UCSD-AML1 (cell line): ENCODE measurements at regions not wholly inside any gene's neighbourhood (a gene's known extent, or its start where the extent isn't known, plus 50 kb on each side); places are given as distances from the start of the nearest gene placed in this dataset.
"Not testable (repeated sequence)": the region's sequence is repeated elsewhere in the genome, so short reads cannot be mapped to it uniquely, and the experiment has no call there.

Experiments
- DNase-seq: peaks from one replicate; lab custom pipeline; 2025; ENCODE audit not compliant: unreplicated experiment; lab: John Stamatoyannopoulos, UW

DNA sequence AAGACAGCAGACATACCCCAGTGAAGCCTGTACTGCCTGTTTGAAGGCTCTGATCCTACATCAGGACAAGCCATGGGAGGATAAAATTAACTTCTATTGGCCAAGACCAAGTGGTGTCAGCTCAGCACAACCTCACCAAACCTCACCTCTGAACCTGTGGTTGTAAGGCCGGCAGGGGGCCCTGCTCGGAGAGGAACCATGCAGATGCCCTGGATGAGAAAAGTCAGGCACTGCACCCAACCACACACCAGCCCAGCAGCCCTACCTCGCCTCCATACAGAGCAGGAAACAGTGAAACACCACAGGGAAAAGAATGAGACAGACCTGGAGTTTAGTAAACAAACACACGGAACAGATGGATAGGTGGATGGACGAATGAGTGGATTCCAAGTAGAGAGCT lies 70.0 kb upstream of the PAX7 start:
- no peak for DNase-seq

DNA sequence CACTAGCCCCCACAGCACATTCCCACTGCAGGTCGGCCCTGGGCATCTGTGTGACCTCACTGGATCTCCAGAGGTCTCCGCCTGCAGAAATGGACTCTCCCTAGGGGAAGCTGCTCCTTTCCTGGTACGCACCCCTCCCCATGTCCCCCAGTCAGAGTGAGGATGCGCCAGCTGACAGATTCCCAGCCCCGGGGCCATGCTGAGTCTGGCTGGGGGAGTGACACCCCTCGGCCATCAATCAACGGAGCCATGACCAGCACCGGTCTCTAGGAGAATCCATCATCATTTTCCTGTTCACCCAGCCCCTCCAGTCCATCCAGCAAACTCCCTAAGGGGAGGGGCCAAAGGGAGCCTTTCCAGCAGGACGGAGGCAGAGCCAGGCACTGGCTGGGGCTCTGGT lies 68.7 kb upstream of the PAX7 start:
- DNase-seq, result no peak

DNA sequence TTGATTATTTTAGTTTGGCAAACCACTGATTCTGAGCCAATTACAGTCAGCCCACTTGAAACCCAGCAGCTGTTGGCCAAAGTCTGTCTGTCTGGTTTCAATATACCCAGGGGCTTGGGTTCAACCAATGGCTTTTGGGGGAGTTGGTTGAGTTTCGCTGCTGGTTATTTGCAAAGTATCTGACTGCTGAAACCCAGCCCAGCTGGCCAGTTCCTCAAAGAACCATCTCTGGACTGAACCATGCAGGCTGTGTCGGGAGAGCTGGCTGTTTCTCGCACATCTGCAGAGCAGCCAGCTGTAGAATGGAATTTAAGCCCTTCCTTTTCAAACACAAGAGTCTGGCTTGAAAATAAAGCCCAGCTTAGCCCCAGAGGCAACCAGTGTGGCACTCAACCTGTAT lies 66.0 kb upstream of the PAX7 start:
- no peak for DNase-seq

GRCh38 chr1:18565321-18565720 lies 65.3 kb upstream of the PAX7 start:
- DNase-seq, result no peak

DNA sequence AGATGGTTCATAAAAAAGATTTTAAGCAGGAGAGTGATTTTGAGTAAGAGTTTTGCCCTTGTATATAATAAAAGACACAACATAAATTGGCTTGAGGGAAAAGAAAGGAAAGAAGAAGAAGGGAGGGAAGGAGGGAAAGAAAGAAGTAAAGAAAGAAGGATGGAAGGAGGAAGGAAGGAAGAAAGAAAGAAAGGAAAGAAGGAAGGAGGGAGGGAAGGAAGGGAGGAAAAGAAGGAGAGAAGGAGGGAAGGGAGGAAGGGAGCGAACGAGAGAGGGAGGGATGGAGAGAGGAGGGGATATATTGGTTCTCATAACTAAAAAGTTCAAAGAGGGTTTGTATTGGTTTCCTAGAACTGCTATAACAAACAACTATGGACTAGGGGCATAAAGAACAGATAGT lies 62.2 kb upstream of the PAX7 start:
- no peak for DNase-seq

- DNase-seq, result no peak
Observed at GRCh38 chr1:18569251-18569650, 61.4 kb upstream of the PAX7 start.

DNA sequence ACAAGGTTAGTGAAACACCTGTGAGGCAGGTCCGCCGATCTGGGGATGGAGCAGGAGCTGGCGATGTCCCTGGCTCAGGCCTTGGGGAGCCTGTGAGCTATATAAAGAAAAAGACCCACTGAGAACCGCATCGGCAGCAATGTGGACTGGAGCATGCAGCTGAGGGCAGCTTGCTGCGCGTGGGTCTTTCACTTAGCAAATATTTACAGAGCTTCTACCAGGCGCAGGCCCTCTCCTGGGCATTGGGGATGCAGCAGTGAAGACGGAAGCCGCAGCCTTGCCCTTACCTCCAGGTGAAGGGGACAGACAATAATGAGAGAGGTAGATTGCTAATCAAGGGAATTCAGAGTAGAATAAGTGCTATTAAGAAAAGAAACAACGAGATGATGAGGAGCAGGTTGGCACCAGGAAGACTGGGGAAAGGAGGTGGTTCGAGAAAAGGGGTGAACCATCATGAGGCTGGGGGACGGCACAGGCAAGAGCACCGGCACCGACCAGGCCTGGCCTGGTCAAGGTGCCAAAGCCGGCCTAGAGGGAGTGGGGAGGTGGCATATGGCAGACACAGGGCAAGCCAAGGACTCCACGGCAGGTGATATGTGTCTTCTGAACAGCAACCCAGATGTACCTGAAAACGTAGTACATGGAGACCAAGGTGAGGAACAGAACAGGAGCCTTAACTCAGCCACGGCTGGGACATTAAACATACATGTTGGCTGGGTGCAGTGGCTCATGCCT lies 60.7 kb upstream of the PAX7 start:
- DNase-seq, result no peak

GRCh38 chr1:18571275-18571674 lies 59.4 kb upstream of the PAX7 start:
- DNase-seq, result no peak

DNA sequence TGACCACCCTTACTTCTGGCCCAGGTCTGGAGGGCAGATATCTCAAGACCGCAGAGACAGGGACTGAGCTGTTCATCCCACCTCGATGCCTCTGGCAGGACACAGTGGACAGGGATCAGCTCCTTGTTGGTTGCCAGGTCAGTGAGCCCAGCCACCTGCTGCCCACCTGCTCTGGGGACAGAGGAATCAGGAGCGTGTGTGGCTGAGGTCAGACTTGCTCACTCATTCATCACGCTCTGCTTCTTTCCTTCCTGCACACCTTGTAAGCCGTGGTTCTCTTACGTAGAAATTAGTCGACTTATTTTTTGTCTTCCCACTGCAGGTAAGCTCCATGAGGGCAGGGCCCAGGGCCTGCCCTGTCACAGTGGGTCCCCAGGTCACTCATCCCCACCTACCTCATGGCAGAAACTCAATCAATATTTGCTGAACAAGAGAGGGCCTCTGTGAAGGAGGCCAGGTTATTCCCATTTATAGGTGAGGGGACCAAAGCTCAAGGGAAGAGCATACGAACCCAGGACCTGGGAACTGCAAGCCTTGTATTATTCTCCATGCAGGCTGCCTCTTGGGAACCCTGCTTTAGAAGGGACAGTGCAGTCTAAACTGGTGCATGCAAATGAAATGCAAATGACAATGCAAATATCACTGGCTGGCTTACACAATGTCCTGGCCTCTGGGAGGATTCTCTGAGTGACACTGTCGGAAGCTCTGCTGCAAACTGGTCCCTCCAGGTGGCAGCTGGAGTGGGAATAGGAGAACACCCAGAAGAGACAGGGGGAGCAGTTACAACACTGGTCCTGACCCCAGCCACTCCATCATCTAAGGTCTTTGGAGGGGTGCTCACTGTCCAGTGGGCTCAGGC lies 58.4 kb upstream of the PAX7 start:
- no peak for DNase-seq

DNA sequence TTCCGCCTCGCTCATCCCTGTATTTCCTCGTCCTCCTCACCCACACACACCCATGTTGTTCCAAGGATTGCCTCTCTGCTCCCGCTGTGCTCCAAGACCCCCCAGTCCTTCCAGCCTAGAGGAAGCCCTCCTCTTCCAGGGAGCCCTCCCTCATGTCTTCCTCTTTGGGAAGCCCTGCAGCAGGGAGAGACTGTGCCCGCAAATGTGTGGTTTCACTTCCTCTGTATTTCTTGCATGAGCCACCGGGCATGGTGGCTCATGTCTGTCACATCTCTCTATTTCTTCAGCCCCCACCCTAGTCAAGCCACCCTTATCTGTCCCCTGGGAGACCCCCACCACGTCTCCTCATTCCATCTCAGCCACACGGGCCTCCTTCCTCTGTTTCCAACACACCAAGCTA lies 57.5 kb upstream of the PAX7 start:
- no peak for DNase-seq

DNA sequence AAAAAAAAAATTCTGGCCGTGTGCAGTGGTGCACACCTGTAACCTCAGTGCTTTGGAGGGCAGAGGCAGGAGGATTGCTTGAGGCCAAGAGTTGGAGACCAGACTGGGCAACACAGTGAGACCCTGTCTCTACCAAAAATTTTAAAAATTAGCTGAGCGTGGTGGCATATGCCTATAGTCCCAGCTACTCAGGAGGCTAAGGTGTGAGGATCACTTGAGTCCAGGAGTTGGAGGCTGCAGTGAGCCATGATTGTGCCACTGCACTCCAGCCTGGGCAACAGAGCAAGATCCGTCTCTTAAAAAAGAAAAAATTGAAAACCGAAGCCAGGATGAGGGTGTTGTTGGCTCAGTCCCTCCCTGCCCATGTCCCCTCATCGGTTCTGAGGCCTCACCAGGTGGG lies 55.9 kb upstream of the PAX7 start:
- DNase-seq, result no peak

- DNase-seq, result peak; percentile 29
Observed at GRCh38 chr1:18575620-18576019, 55.0 kb upstream of the PAX7 start.

DNA sequence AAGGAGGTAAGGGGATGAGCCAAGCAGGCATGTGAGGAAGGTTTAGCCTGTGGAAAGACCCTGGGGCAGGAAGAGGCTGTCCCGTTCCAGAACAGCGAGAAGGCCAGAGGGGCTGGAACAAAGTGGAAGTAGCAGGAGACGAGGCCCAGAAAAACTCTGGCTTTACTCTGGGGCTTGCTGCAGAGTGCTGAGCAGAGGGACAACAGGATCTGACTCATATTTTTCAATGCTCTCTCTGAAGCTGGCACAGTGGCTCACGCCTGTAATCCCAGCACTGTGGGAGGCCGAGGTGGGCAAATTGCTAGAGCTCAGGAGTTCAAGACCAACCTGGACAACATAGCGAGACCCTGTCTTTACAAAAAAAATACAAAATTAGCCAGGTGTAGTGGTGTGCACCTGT lies 52.4 kb upstream of the PAX7 start:
- DNase-seq, result no peak

DNA sequence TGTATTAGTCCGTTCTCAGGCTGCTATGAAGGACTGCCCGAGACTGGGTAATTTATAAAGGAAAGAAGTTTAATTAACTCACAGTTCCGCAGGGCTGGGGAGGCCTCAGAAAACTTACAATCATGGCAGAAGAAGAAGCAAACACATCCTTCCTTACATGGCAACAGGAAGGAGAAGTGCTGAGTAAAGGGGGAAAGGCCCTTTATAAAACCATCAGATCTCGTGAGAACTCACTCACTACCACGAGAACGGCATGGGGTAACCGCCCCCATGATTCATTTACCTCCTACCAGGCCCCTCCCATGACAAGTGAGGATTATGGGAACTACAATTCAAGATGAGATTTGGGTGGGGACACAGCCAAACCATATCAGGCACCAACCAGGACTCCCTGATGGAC lies 51.4 kb upstream of the PAX7 start:
- DNase-seq, result not testable (repeated sequence)

DNA sequence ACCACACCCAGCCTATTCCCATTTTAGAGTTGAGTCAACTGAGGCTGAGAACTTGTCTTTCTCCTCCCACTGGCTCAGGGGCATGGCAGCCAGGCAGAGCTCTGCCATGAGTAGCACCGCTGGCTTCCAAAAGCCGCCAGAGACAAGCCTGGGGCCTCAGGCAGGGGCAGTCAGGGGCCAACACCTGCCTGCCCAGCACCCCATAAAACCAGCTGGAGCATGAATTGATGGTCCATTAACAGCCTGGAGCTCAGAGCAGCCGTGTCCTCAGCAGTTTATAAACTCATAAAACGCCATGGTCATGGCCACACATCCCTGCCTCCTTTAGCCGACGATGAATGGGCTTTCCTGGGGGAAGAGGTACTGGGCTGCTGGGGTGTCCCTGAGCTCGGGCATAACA lies 50.6 kb upstream of the PAX7 start:
- DNase-seq, result no peak

DNA sequence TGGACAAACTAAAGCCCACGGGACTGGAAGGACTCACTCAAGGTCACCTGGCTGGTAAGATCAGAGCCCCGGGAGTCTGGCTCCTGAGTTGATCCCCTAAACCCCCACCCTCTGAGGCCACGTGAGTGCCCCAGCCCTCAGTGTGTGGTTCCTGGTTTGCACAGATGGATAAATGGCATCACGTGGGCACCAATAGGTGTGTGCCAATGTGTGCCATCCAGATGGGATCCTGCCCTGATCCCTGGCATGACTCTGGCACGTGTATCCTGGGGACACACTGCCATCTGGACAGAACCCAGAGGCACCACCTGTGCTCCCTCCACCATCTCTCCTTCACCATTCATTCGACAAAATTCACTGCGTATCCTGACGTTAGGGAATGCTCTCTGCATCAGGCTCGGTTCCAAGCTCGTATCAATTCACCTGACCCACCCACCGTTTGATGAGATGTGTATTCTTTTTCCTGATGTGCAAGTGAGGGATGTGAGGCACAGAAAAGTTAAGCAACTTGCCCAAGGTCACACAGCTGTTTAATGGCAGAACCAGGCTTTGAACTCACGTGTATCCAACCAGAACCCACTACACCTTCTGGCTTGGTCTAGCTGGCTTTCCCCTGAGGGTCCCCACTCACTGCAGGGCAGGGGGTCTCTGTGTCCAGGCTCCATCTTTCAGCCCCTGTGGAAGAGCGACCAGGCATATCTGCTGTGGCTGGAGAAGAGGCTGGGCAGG lies 49.8 kb upstream of the PAX7 start:
- no peak for DNase-seq
